Fibroblast of lung (primary cell): ENCODE measurements at regions not wholly inside any gene's neighbourhood (a gene's known extent, or its start where the extent isn't known, plus 50 kb on each side); places are given as distances from the start of the nearest gene placed in this dataset.

Experiments
- DNase-seq, 2 donors: peaks; one replicate each; pipeline versions ENCODE4 v3.0.0 to v3.0.0-alpha.2; 2010; ENCODE audit warnings: low read depth in 2 of 2
- H2AFZ ChIP-seq: 2 replicates; pipeline ENCODE4 v1.5.1; 2012; ENCODE audit warnings: low read length, control low read depth, inconsistent platforms
- H3K27ac ChIP-seq: 2 replicates; pipeline ENCODE4 v1.5.1; 2011; ENCODE audit warnings: low read length, control low read depth; ENCODE audit not compliant: insufficient read depth
- H3K27me3 ChIP-seq: 2 replicates; pipeline ENCODE4 v1.5.1; 2011; ENCODE audit warnings: mild to moderate bottlenecking, low read length; ENCODE audit not compliant: control insufficient read depth, insufficient read depth
- H3K36me3 ChIP-seq: 2 replicates; pipeline ENCODE4 v1.5.1; 2011; ENCODE audit warnings: low read length; ENCODE audit not compliant: control insufficient read depth, insufficient read depth
- H3K4me1 ChIP-seq: 2 replicates; pipeline ENCODE4 v1.5.1; 2011; ENCODE audit warnings: low read length; ENCODE audit not compliant: control insufficient read depth, insufficient read depth; ENCODE audit errors: extremely low read depth
- H3K4me2 ChIP-seq: 2 replicates; pipeline ENCODE4 v1.5.1; 2011; ENCODE audit warnings: low read length, control low read depth; ENCODE audit not compliant: insufficient read depth; ENCODE audit errors: extremely low read depth
- H3K4me3 ChIP-seq, 4 experiments: fragments of 200-600 bp in 1 of 4; sonication (generic) in 1 of 4; replicated peaks in 1 of 4; 2 replicates each; pipeline ENCODE4 v1.5.1; 2011 to 2016; ENCODE audit warnings: low read length in 4 of 4, low read depth in 3 of 4, mild to moderate bottlenecking in 3 of 4, control low read depth in 2 of 4, inconsistent platforms in 1 of 4, mixed read lengths in 1 of 4; ENCODE audit not compliant: insufficient read depth in 1 of 4; ENCODE audit errors: control extremely low read depth in 1 of 4
- H3K79me2 ChIP-seq: 2 replicates; pipeline ENCODE4 v1.5.1; 2012; ENCODE audit warnings: mild to moderate bottlenecking, low read length, inconsistent platforms; ENCODE audit not compliant: control insufficient read depth, insufficient read depth
- H3K9ac ChIP-seq: 2 replicates; pipeline ENCODE4 v1.5.1; 2011; ENCODE audit warnings: mild to moderate bottlenecking, low read length, control low read depth; ENCODE audit not compliant: insufficient read depth
- H3K9me3 ChIP-seq: 2 replicates; pipeline ENCODE4 v1.5.1; 2012; ENCODE audit warnings: low read depth, low read length; ENCODE audit not compliant: control insufficient read depth, insufficient read depth
- H4K20me1 ChIP-seq: 2 replicates; pipeline ENCODE4 v1.5.1; 2011; ENCODE audit warnings: low read length; ENCODE audit not compliant: control insufficient read depth, insufficient read depth; ENCODE audit errors: extremely low read depth
- EZH2 ChIP-seq: IDR thresholded peaks from 2 replicates; pipeline ENCODE4 v1.5.1; 2012; ENCODE audit warnings: low read length, control low read depth, mild to moderate bottlenecking; ENCODE audit errors: missing control alignments
- TF ChIP-seq, protein P1 (sequence below), 2 donors: IDR thresholded peaks in 1 of 2; conservative IDR thresholded peaks in 1 of 2; 1 replicate in 1 of 2; 2 replicates in 1 of 2; pipeline ENCODE4 v1.5.1; 2011 to 2012; ENCODE audit warnings: low read length in 2 of 2, control low read depth in 1 of 2, inconsistent platforms in 1 of 2, low read depth in 1 of 2, mild to moderate bottlenecking in 1 of 2

DNA sequence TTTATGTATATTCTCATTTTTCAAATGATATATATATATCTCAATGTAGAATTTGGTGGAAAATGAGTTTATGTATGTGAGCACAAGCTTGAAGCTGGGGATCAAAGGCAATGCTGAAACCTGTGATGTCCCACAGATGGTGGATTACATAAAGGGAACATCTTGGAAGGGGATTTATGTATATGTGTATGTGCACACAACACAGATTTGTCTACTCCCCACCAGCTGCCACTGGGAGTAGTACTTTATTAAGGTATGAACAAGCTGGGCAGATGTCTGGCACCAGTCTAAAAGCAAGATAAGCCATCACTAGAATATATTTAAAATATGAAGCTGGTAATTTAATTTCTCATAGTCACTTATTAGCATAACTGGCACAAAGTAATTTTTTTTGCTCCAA is 895.6 kb downstream of the SLC6A15 start:
- no peak overlapping the region for H2AFZ ChIP-seq
- no peaks in the 10 kb centered on the region for H3K9me3 ChIP-seq
- DNase-seq, result no peak
- H4K20me1 ChIP-seq, result no peaks in the 10 kb centered on the region
- H3K4me2 ChIP-seq, result no peak overlapping the region
- no peak overlapping the region for H3K9ac ChIP-seq
- H3K79me2 ChIP-seq, result no peaks in the 10 kb centered on the region
- no peak for TF ChIP-seq EZH2
- TF ChIP-seq, protein P1, sequence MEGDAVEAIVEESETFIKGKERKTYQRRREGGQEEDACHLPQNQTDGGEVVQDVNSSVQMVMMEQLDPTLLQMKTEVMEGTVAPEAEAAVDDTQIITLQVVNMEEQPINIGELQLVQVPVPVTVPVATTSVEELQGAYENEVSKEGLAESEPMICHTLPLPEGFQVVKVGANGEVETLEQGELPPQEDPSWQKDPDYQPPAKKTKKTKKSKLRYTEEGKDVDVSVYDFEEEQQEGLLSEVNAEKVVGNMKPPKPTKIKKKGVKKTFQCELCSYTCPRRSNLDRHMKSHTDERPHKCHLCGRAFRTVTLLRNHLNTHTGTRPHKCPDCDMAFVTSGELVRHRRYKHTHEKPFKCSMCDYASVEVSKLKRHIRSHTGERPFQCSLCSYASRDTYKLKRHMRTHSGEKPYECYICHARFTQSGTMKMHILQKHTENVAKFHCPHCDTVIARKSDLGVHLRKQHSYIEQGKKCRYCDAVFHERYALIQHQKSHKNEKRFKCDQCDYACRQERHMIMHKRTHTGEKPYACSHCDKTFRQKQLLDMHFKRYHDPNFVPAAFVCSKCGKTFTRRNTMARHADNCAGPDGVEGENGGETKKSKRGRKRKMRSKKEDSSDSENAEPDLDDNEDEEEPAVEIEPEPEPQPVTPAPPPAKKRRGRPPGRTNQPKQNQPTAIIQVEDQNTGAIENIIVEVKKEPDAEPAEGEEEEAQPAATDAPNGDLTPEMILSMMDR (conservative IDR thresholded peaks at IDR 0.05 in 1 of 2, IDR thresholded peaks at IDR 0.05 in 1 of 2; ENCODE audit: low read depth in 1 of 2, low read length in 2 of 2), result no peak
- no peaks in the 10 kb centered on the region for H3K36me3 ChIP-seq
- H3K27me3 ChIP-seq, result no peaks in the 10 kb centered on the region
- H3K4me1 ChIP-seq, result no peaks in the 10 kb centered on the region
- H3K27ac ChIP-seq, result no peak overlapping the region
- H3K4me3 ChIP-seq, result no peak overlapping the region

DNA sequence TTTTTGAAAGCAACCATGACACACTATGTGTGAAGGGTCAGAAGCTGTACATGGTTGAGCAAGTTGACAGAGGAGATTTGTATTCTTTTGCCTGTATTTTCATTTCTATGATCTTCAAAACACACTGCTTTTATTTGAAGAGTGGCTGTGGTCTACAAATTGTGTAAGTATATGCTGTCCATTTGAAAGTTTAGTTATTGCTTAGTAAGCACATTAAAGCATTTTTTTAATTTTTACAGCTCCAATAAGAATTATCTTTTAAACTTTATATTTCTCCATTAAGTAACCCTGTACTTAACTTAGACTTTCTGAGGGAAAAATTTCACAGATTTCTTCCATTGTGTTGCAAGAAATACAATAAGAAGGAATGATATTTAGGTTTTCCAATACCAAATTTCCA is 915.2 kb downstream of the SLC6A15 start:
- Histone ChIP-seq H3K27me3 (no peaks in the 10 kb centered on the region), H3K4me3 (no peak overlapping the region), H3K27ac (no peak overlapping the region), H3K9me3 (no peaks in the 10 kb centered on the region), H3K9ac (no peak overlapping the region), H2AFZ (no peak overlapping the region), H3K4me2 (no peak overlapping the region), H4K20me1 (no peaks in the 10 kb centered on the region), H3K4me1 (no peaks in the 10 kb centered on the region), H3K36me3 (no peaks in the 10 kb centered on the region), H3K79me2 (no peaks in the 10 kb centered on the region)
- TF ChIP-seq, protein P1 (conservative IDR thresholded peaks at IDR 0.05 in 1 of 2, IDR thresholded peaks at IDR 0.05 in 1 of 2; ENCODE audit: low read depth in 1 of 2, low read length in 2 of 2), result no peak
- TF ChIP-seq EZH2, result no peak
- DNase-seq, result no peak

DNA sequence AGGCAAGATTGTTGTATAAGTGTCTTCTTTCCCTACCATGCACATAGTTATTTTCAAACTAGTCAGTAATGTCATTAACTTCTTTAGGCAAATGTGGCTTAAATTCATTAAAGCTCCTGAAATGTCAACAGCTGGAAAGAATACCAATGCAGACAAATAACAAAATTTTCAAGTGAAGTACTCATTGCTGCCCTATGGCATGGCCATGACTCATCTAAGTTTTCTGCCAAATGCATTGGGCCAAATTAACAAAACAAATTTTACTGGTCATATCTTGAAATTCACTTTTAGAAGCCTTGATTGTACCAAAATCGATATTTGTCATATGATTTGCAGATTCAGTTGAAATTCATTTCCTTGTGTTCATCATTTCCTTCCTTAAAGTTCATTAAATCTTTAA is 915.9 kb downstream of the SLC6A15 start:
- H3K9me3 ChIP-seq, result no peaks in the 10 kb centered on the region
- no peaks in the 10 kb centered on the region for H3K4me1 ChIP-seq
- peak in 1 of 2 donors; percentile 32 for DNase-seq
- H3K36me3 ChIP-seq, result no peaks in the 10 kb centered on the region
- no peaks in the 10 kb centered on the region for H3K79me2 ChIP-seq
- no peak overlapping the region for H2AFZ ChIP-seq
- no peak overlapping the region for H3K9ac ChIP-seq
- H3K27me3 ChIP-seq, result no peaks in the 10 kb centered on the region
- TF ChIP-seq, protein P1 (conservative IDR thresholded peaks at IDR 0.05 in 1 of 2, IDR thresholded peaks at IDR 0.05 in 1 of 2; ENCODE audit: low read depth in 1 of 2, low read length in 2 of 2), result no peak
- no peak for TF ChIP-seq EZH2
- H3K4me3 ChIP-seq, result no peak overlapping the region
- H3K27ac ChIP-seq, result no peak overlapping the region
- H3K4me2 ChIP-seq, result no peak overlapping the region
- H4K20me1 ChIP-seq, result no peaks in the 10 kb centered on the region
